Activated CD4-positive, alpha-beta T cell treated with anti-CD3 and anti-CD28 coated beads, Interleukin-10, Interleukin-2, amounts not matched to agents 100 ng/mL and 50 ng/mL, durations not matched to agents 16 hours and 8 hours (primary cell): ENCODE measurements at regions not wholly inside any gene's neighbourhood (a gene's known extent, or its start where the extent isn't known, plus 50 kb on each side); places are given as distances from the start of the nearest gene placed in this dataset.

ENCODE experiments used
- DNase-seq: peaks from one replicate; pipeline ENCODE4 v3.0.0-alpha.2; 2020

DNA sequence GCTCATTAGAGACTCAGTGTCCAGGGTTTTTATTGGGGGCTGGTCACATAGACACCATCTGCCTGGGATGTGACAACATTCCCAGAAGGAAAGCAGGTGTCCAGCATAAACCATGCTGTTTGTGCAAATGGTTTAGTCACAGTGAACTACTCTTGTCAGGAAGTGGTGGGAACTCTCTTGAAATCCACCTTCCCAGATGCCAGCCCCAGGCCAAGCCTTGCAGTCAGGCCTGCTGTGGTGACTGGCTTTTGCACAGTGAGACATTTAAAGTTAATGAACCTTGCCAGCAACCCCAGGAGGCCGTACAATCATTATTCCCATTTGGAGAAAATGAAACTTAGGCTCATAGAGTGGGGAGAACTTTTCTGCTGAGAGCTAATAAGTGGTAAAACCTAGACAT is 242.5 kb upstream of the KCNG1 start:
- no peak for DNase-seq

DNA sequence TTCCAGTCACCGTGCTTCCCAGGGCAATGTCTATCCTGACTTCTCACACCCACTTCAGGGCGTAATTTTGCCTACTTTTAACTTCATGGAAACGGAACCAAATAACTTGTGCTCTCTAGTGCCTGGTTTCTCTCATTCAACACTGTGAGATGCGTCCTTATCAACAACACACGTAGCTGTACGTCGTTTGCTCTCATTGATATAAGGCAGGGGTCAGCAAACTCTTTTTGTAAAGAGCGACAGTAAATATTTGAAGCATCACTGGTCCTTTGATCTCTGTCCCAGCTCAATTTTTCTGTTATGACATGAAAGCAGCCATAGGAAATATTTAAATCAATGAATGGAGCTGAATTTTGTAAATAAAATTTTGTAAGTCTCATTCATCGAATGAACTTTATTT is 239.3 kb upstream of the KCNG1 start:
- no peak for DNase-seq

DNA sequence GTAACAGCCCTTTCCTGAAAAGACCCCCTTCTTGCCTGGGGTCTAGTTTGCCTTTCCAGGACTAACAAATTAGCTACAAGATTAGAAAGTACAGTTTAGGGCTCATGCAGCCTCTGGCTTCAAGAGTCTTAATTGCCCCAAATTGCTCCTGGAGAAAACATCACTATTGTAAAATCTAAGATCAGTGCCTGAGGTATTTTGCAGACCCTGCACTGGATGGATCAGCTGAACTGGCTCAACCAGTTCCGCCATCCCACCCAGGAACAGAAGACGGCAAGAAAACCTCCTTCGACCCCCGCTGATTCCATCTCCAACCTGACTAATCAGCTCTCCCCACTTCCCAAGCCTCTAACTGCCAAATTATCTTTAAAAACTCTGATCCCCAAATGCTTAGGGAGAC is 236.5 kb upstream of the KCNG1 start:
- DNase-seq: no peak

DNA sequence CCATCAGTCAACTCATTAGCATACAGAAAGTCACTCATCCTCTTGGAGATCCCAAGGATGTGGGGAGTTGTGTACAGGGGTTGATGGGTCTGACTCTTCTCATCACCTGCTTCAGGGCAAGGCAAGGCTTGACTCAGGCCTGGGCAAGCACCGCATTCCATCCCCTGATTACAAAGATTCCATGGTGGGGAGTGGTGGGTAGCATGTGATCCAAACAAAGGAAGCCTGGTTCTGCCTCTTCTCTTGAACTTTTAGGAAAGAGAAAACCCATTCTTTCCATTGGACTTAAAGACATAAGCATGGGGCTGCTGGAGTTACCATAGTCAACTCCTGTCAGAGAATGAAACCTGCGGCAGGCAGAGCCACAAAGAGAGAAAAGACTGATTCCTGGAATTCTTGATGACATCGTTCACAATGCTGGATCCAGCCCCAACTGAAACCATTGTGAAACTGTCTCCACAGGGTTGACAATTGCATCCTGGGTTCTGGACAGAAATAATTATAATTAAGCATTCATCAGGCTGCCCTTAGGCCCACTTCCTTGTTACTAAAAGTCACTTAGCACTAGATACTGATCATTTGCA is 235.8 kb upstream of the KCNG1 start:
- DNase-seq: no peak

DNA sequence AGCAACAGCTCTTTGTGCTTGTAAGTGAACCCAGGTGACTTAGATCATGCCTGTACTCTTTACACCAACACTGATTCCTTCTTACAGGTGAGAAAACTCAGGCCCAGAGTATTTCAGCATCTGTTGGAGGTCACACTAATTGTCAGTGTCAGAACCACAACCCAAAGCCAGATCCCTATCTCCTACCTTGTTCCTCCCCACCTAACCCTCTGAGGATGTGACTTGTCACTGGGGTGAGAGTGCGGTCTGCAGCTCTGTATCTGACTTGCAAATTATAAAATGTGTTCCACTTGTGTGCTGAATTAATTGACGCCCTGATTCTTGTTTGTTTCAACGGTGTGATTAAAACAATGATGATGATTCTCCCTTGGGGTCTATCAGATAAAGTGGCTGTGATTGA is 232.5 kb upstream of the KCNG1 start:
- peak; percentile 4 for DNase-seq

DNA sequence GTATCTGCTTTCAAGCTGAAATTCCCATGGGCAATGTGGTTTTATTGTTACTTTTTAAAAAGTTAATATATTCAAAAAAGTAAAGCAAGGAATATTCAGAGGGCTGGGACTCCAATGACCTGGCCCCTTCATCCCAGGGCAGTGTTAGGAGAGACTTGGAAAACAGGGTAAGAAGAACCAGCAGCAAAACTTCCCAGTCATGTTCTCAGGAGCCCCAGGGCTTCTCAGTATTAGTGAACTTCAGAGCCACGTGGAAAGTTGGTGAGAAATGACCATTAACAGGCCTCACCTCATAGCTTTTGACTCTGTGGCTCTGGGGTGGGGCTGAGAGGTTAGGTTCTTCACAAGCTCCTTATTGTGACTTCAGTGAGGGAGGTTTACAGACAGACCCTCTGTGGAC is 230.4 kb upstream of the KCNG1 start:
- DNase-seq: no peak

DNA sequence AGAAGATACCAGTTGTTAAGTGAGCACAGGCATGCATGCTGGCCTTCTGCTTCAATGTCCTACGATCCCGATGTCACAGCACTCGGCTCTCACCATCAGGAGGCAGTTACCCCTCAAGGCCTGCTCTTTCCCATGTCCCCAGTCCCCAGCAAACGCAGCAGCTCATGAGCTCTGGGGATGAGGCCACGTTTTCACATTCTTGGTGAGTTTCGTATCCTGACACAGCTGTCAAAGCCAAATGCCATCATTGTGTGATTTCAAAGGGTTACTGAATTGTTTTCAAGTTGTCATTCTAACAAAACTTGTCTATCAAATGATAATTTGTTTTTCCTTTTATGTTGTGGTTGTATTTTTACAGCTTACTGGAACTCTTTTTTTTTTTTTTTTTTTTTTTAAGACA is 226.9 kb upstream of the KCNG1 start:
- no peak for DNase-seq

DNA sequence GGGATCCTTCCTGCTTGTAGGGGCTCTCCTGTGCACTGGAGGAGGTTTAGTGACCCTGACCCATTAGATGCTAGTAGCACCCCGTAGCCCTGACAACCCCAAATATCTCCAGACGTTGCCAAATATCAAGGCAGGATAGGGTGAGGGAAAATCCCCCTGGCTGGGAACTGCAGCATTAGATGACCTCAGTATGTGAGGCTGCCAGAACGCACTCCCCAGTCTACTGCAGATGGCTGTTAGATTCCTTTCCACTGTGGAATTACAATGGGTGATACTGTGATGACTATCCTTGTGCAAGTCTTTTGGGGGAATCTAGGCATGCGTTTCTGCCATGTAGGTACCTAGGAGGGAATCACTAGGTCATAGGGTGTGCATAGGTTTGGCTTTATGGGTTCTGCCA is 226.3 kb upstream of the KCNG1 start:
- DNase-seq: no peak

DNA sequence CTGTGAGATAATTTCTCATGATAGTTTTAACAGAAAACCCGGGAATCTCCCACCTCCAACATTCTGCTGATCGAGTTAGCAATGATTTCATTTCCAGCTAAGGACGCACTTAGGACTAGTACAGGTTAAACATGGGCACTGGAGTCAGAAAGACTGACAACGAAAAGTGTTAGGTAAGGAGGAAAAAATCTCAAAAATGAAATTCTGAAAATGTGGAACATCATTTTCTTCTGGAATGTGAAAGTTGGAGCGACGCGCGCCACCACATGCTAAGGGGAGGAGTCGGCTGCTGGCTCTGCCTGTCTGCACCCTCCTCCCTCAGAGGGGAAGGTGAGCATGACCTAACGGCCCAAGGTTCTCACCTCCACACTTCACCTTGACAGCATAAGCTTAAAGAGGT is 221.6 kb upstream of the KCNG1 start:
- DNase-seq: no peak

DNA sequence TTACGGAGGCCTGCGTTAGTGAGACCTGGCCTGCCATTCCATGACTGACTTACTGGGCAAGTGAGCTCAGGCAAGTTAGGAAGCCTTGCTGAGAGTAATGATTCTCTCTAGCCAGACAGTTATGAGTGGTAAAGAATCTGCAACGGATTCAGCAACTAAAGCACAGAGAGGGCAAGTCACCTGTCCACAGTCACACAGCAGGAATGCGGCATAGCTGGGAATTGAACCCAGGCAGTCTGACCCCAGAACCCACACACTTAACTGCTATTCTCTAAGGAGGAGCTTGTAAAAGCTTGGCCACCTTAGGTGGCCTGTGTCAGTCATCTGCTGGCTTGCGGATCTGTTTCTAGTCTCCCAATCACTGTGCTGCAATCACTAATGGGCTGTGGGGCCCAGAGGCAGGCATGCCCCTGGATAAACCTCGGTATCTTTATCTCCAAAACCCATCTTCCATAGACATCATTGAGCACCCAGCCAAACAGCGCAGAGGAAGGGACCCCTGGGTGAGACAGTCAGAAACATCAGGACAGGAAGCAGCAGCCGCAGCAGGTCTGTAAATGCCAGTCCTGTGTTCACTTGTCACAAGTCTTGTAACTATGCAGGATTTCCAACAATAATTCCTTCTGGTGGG is 215.9 kb upstream of the KCNG1 start:
- DNase-seq: no peak

DNA sequence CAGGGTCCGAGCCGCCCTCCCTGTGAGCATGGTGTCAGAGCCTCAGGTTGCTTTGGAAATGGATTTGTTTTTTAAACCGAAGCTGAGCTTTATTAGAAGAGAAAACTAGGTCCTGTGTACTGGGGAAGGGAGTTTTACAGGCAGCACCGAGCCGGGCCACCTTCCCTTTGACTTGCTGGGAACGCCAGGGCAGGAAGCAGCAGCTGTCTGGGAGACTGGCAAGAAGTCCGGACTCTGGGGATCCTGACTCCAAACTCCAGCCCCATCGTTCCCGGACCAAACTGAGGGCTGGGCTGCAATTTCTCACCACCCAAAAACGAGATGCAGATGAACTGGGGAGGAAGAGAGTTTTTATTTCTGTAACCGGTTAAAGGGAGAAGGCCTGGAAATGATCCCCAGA is 214.9 kb upstream of the KCNG1 start:
- DNase-seq: no peak

DNA sequence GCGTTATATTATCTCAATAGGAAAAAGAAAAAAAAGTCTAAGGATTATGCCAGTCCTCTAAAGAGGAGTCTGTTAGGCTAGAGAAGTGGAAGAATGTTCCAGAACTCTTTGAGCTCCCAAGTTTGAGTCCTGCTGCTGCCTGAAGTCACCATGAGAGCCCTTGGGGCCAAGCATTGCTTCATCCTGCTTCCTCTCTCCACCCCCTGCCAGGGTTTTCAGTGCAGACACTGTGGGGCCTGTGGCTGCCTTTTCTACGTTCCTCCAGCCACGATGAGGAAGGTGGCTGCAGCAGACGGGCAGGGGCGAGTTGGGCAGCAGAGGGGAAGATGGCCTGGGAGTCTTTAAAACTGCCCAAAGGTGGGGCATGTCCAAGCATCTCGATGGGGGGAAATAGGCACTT is 214.4 kb upstream of the KCNG1 start:
- no peak for DNase-seq

DNA sequence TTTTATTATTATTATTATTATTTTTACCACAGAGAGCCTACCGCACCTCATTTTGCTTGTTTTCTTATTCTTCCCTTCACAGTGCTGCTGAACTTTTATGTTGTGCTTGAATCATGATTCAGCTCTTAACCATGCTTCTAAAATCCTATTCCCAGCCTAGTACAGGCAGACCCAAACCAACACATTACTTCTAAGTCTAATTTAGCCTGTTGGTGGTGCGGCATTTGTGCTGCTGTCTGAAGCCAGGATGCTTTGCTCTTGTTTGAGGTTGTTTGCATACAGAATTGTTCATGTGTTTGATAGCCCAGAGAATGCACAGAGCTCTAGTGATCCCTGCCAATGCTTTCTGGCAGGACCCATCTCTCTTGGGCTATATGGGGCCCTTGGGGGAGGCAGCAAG is 213.5 kb upstream of the KCNG1 start:
- DNase-seq: no peak

DNA sequence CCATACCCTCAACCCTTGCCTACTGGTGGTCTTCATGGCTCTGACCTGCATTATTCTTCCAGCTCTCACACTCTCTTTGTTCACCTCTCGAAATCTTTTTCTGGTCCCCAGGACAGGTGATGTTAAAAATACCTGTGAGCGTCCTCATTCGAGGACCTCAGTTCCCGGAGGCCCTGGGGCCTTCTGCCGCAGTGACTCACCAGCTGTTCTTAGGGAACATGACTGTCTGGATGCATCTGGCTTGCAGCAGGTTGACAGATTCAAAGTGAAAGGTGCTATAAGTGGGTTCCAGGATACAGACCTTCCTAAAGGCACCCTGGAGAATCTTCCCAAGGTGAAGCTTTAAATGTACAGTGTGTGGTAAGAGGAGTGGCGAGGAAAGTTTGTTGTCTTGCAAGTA is 210.4 kb upstream of the KCNG1 start:
- no peak for DNase-seq

DNA sequence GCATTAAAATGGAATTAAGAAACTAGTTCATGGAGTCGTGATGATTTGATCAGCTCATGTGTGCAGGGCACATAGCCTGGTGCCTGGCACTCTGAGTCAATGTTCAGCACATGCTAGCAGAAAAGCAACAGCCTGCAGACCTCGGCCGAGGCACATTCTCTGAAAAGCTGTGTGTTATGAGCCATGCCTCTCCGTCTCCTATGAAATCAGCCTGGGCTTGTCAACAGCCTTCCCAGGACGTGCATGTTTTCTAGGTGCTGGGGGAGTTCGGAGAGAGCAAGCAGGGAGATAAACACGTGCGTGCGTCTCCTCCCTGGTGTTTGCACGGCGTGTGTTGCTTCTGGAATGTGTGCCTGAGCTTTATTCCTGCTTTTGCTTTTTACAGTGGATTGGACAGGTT is 207.8 kb upstream of the KCNG1 start:
- no peak for DNase-seq

DNA sequence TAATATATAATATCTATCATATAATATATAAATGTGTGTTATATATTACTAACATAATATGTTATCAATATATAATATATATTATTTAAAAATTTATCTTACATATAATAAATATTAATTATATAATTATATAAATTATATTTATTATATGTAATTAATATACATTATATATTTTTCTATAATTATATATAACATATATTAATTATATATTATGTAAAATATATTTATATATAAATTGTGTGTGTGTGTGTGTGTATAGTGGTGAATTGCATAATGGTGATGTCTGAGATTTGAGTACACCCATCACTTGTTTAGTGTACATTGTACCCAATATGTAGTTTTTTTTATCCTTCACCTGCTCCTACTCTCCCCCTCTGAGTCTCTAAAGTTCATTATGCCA is 205.9 kb upstream of the KCNG1 start:
- DNase-seq: no peak

DNA sequence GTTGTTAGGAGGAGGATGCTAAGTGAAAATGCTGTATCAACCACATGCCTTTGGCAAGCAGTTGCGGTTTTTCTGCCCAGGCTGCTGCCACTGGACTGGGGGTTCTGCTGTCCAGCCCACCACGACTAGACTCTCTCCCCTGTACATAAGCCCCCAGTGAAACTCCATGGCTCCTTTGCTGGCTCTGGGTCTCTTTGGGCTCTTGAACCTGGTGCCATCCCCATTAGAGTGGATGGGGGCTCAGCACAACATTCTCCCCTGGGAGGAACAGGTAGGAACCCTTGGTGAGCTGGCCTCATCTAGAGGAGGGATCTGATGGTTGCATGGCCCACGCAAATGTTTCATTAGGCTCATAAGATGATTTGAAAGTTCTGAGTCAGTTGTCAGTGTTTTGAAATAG is 204.8 kb upstream of the KCNG1 start:
- DNase-seq: no peak

DNA sequence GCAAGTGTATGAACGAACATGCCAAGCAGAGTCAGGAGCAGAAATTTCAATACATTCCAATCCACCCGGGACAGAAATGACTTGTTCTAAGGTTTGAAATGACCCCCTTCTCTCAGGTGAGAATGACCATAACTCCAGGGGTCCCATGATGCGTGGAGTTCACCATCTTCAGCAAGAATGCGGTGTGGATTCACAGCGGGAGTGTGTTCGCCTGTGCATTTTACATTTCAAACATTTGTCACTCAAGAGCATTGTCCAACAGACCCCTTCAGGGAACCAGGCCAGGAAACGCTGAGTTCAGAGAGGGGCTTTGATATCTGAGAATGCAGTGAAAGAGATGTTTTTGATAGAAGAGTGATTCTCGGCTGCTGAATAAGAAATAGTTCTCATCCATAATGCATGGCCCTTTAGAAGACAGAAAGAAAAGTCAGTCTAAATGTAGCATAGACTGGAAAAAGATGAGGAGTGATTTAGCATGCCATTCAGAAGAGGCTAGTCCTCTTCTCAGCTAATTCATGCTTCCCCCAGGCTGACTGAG is 200.3 kb upstream of the KCNG1 start:
- no peak for DNase-seq

DNA sequence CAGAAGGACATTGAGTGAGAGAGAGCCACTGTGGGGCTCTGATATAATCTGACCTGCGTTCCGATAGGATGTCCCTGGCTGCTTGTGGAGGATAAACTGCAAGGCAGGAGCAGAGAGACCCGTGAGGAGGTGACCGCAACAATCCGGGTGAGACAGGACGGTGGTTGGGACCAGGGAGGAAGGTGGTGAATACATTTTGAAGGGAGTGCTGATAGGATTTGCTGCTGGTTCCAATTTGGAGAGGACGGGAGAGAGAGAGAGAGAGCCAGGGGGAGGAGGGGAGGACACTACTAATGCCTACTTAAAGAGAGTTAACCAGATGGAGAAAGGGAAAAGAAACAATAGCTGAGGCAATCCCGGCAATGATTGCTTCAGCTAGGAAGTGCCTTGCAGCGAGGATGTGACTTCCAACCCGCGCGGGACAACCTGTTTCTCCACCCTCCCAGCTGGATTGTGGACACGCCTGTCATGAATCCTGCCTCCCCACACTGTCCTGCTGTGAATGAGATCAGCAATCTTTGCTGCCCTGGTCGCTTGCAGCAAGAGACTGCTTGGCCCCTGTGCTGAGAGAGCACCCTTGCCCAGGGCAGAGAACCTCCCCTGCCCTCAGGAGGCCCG is 199.0 kb upstream of the KCNG1 start:
- DNase-seq: peak; percentile 11

DNA sequence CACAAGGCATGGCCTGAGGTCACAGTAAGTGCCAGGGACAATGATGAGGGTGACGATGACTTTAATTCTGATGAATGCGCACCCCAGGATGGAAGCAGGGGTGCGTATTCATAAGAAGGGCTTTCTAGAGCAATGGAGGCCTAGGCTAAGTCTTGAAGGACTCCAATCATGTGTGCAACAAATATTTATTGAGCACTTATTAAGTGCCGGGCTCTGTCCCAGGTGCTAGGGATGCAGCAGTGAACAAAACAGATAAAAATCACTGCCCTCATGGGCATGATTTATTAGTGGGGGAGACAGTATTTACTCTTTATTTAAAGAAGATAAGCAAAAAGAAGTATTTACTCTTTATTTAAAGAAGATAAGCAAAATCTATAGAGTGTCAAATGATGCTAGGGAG is 198.2 kb upstream of the KCNG1 start:
- DNase-seq: no peak

DNA sequence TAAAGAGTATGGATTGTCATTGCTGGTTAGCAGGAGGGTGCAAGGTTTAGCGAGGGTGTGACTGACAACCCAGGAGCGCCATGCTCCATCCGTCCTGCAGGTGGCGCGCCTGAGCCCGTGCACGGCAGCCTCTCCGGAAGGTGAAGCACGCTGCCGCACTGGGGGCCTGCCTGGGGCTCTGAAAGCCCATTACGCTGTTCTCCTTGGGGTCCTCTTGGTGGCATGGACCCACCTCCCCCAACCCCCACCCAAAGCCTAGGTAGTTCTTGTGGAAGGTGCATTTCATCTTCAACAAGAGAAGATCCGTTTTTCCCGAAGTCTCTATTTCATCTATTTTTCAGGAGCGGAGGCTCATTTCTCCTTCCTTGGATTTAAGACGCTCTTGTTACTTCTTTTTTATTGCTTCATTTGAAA is 197.4 kb upstream of the KCNG1 start:
- DNase-seq: peak; percentile 65

DNA sequence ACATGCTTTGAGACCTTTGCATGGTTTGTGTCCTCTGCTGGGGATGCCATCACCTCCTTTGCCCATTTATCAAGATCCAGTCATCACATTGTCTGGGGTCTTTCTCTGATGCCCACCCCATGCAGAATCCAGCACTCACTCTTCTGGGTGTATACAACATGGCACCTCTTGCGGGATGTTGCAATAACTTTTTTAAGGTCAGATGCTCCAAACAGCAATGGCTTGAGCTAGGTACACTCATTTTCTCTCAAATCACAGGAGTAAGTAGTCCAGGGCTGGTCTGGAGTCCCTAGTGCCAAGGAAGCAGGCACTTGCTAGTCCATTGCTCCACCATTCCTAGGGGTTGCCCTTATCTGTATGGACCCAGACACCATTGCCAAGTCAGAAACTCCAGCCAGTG is 196.6 kb upstream of the KCNG1 start:
- DNase-seq: no peak

DNA sequence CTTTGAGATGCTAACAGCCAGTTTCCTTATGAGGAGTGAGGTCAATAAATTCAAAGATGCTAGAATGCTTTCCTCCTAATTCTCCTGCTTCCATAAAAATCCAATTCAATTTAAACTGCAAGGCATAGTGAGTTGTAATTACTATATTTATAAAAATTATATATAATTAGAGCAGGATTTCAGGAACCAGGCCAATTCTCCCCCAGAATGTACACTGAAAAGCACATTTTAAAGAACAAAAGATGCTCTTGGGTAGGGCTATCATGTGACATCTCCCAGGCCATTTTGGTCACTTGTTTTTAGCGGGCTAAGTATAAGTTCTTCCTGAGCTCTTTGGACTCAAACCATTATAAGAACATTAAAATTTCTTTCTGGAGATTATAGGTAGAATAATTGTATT is 195.7 kb upstream of the KCNG1 start:
- no peak for DNase-seq

DNA sequence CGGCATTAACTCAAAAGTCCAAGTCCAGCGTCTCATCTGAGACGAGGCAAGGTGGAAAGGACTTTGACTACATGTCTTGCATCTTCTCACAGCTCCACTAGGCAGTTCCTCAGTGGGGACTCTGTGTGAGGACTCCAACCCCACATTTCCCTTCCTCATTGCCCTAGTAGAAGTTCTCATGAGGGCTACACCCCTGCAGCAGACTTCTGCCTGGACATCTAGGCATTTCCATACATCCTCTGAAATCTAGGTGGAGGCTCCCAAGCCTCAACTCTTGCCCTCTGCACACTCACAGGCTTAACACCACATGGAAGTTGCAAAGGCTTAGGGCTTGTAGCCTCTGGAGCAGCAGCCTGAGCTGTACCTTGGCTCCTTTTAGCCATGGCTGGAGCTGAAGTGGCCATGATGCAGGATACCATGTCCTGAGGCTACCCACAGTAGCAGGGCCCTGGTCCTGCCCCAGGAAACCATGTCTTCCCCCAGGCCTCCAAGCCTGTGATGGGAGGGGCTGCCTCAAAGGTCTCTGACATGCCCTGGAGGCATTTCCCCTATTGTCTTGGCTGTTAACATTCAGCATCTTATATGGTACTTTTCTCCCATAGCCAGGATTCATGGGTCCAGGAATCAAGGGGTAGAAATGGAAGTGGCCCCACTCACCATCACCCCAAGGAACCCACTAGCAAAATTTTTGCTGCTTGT is 194.6 kb upstream of the KCNG1 start:
- no peak for DNase-seq
